AG04450 (cell line): ENCODE measurements at regions not wholly inside any gene's neighbourhood (a gene's known extent, or its start where the extent isn't known, plus 50 kb on each side); places are given as distances from the start of the nearest gene placed in this dataset.
A peak's percentile ranks its signal among the peaks of the same experiment; 100 is the strongest.

Experiments used
- CTCF ChIA-PET: fragments of 300-600, 350-600 bp; formaldehyde crosslinking; extraction: SDS; loops from one replicate; lab custom pipeline; 2022; ENCODE audit warnings: antibody characterized with exemption, inconsistent platforms; lab: Charles Lee
- POLR2A ChIA-PET: fragments of 350-600 bp; formaldehyde crosslinking; extraction: SDS; loops from one replicate; lab custom pipeline; 2021; ENCODE audit warnings: antibody characterized with exemption, inconsistent platforms; lab: Yijun Ruan, JAX
- DNase-seq: peaks from one replicate; pipeline ENCODE4 v3.0.0-alpha.2; 2011; ENCODE audit warnings: low read depth, low spot score
- H3K27ac ChIP-seq: one replicate; pipeline ENCODE4 v1.5.1; 2012; ENCODE audit warnings: low read depth, low read length, control low read depth
- H3K27me3 ChIP-seq: one replicate; pipeline ENCODE4 v1.6.0; 2012; ENCODE audit warnings: low read length; ENCODE audit not compliant: control insufficient read depth, insufficient read depth
- H3K4me3 ChIP-seq: 2 replicates; pipeline ENCODE4 v1.5.1; 2011; ENCODE audit warnings: mild to moderate bottlenecking, low read depth, low read length, control low read depth
- H3K9me3 ChIP-seq: 2 replicates; pipeline ENCODE4 v1.5.1; 2012; ENCODE audit warnings: low read length; ENCODE audit not compliant: control insufficient read depth, insufficient read depth
- CTCF ChIP-seq: IDR thresholded peaks from 2 replicates; pipeline ENCODE4 v1.5.1; 2011; ENCODE audit warnings: low read depth, low read length, control low read depth, inconsistent platforms

GRCh38 chr13:74210693-74211393 is 76.6 kb upstream of the KLF12 start:
- peak overlapping the region; percentile 74 for H3K27ac ChIP-seq
- CTCF ChIA-PET: no interaction called here
- no peak for TF ChIP-seq CTCF
- POLR2A ChIA-PET: no interaction called here
- DNase-seq: peak; percentile 76
- H3K9me3 ChIP-seq: no peaks in the 10 kb centered on the region
- H3K4me3 ChIP-seq: no peak overlapping the region
- no peaks in the 10 kb centered on the region for H3K27me3 ChIP-seq

GRCh38 chr13:74206855-74207254 is 72.7 kb upstream of the KLF12 start:
- H3K4me3 ChIP-seq: no peak overlapping the region
- no peak overlapping the region for H3K27ac ChIP-seq
- no peaks in the 10 kb centered on the region for H3K9me3 ChIP-seq
- POLR2A ChIA-PET: no interaction called here
- no peak for TF ChIP-seq CTCF
- no peak for DNase-seq
- CTCF ChIA-PET: no interaction called here
- H3K27me3 ChIP-seq: no peaks in the 10 kb centered on the region

- H3K4me3 ChIP-seq: no peak overlapping the region
- no peaks in the 10 kb centered on the region for H3K27me3 ChIP-seq
- DNase-seq: peak; percentile 77
- TF ChIP-seq CTCF: no peak
- no peaks in the 10 kb centered on the region for H3K9me3 ChIP-seq
- ChIA-PET CTCF (no interaction called here), POLR2A (interaction anchor here (1.1 kb wide), 1 partner anchor 70 kb away, joined by 3 read pairs; no protein-coding TSS in a partner anchor)
- peak overlapping the region; percentile 40 for H3K27ac ChIP-seq
Observed at GRCh38 chr13:74206061-74206561, 71.9 kb upstream of the KLF12 start.

- POLR2A ChIA-PET: interaction anchor here (1.1 kb wide), 1 partner anchor 69 kb away, joined by 3 read pairs; no protein-coding TSS in a partner anchor
- no peaks in the 10 kb centered on the region for H3K27me3 ChIP-seq
- H3K27ac ChIP-seq: no peak overlapping the region
- DNase-seq: no peak
- no peaks in the 10 kb centered on the region for H3K9me3 ChIP-seq
- TF ChIP-seq CTCF: no peak
- no peak overlapping the region for H3K4me3 ChIP-seq
- CTCF ChIA-PET: no interaction called here
Observed at GRCh38 chr13:74205313-74205690, 71.1 kb upstream of the KLF12 start.

GRCh38 chr13:74204602-74205312 is 70.6 kb upstream of the KLF12 start:
- POLR2A ChIA-PET: interaction anchor here (1.1 kb wide), 1 partner anchor 69 kb away, joined by 3 read pairs; no protein-coding TSS in a partner anchor
- H3K27me3 ChIP-seq: no peaks in the 10 kb centered on the region
- CTCF ChIA-PET: no interaction called here
- no peak for TF ChIP-seq CTCF
- H3K4me3 ChIP-seq: no peak overlapping the region
- no peak for DNase-seq
- H3K27ac ChIP-seq: no peak overlapping the region
- no peaks in the 10 kb centered on the region for H3K9me3 ChIP-seq
